Fibroblast of lung (primary cell): ENCODE measurements at regions not wholly inside any gene's neighbourhood (a gene's known extent, or its start where the extent isn't known, plus 50 kb on each side); places are given as distances from the start of the nearest gene placed in this dataset.
A peak's percentile ranks its signal among the peaks of the same experiment; 100 is the strongest.

Experiments used
- DNase-seq, 2 donors: peaks; one replicate each; pipeline versions ENCODE4 v3.0.0 to v3.0.0-alpha.2; 2010; ENCODE audit warnings: low read depth in 2 of 2
- H2AFZ ChIP-seq: 2 replicates; pipeline ENCODE4 v1.5.1; 2012; ENCODE audit warnings: low read length, control low read depth, inconsistent platforms
- H3K27ac ChIP-seq: 2 replicates; pipeline ENCODE4 v1.5.1; 2011; ENCODE audit warnings: low read length, control low read depth; ENCODE audit not compliant: insufficient read depth
- H3K27me3 ChIP-seq: 2 replicates; pipeline ENCODE4 v1.5.1; 2011; ENCODE audit warnings: mild to moderate bottlenecking, low read length; ENCODE audit not compliant: control insufficient read depth, insufficient read depth
- H3K36me3 ChIP-seq: 2 replicates; pipeline ENCODE4 v1.5.1; 2011; ENCODE audit warnings: low read length; ENCODE audit not compliant: control insufficient read depth, insufficient read depth
- H3K4me1 ChIP-seq: 2 replicates; pipeline ENCODE4 v1.5.1; 2011; ENCODE audit warnings: low read length; ENCODE audit not compliant: control insufficient read depth, insufficient read depth; ENCODE audit errors: extremely low read depth
- H3K4me2 ChIP-seq: 2 replicates; pipeline ENCODE4 v1.5.1; 2011; ENCODE audit warnings: low read length, control low read depth; ENCODE audit not compliant: insufficient read depth; ENCODE audit errors: extremely low read depth
- H3K4me3 ChIP-seq, 4 experiments: fragments of 200-600 bp in 1 of 4; sonication (generic) in 1 of 4; replicated peaks in 1 of 4; 2 replicates each; pipeline ENCODE4 v1.5.1; 2011 to 2016; ENCODE audit warnings: low read length in 4 of 4, low read depth in 3 of 4, mild to moderate bottlenecking in 3 of 4, control low read depth in 2 of 4, inconsistent platforms in 1 of 4, mixed read lengths in 1 of 4; ENCODE audit not compliant: insufficient read depth in 1 of 4; ENCODE audit errors: control extremely low read depth in 1 of 4
- H3K79me2 ChIP-seq: 2 replicates; pipeline ENCODE4 v1.5.1; 2012; ENCODE audit warnings: mild to moderate bottlenecking, low read length, inconsistent platforms; ENCODE audit not compliant: control insufficient read depth, insufficient read depth
- H3K9ac ChIP-seq: 2 replicates; pipeline ENCODE4 v1.5.1; 2011; ENCODE audit warnings: mild to moderate bottlenecking, low read length, control low read depth; ENCODE audit not compliant: insufficient read depth
- H3K9me3 ChIP-seq: 2 replicates; pipeline ENCODE4 v1.5.1; 2012; ENCODE audit warnings: low read depth, low read length; ENCODE audit not compliant: control insufficient read depth, insufficient read depth
- H4K20me1 ChIP-seq: 2 replicates; pipeline ENCODE4 v1.5.1; 2011; ENCODE audit warnings: low read length; ENCODE audit not compliant: control insufficient read depth, insufficient read depth; ENCODE audit errors: extremely low read depth
- CTCF ChIP-seq, 2 donors: IDR thresholded peaks in 1 of 2; conservative IDR thresholded peaks in 1 of 2; 1 replicate in 1 of 2; 2 replicates in 1 of 2; pipeline ENCODE4 v1.5.1; 2011 to 2012; ENCODE audit warnings: low read length in 2 of 2, control low read depth in 1 of 2, inconsistent platforms in 1 of 2, low read depth in 1 of 2, mild to moderate bottlenecking in 1 of 2
- EZH2 ChIP-seq: IDR thresholded peaks from 2 replicates; pipeline ENCODE4 v1.5.1; 2012; ENCODE audit warnings: low read length, control low read depth, mild to moderate bottlenecking; ENCODE audit errors: missing control alignments

DNA sequence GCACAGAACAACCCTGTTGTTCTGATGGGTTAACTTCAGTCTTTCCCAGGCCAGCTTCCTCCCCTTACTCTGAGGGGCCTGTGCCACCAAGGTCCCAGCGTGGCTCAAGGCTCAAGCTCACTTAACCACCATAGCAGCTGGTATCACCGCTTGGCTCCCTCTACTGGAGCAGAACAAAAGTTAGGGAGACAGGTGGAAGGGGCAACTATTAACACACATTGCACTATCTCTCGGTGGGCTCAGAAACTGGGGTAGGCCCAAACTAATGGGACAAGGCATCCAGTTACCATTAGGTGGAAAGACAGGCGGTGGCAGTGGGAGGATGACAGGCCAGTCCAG lies 88.7 kb upstream of the ATL2 start:
- Histone ChIP-seq H3K27ac (no peak overlapping the region), H3K4me1 (no peaks in the 10 kb centered on the region), H4K20me1 (no peaks in the 10 kb centered on the region), H3K9ac (no peak overlapping the region), H3K27me3 (peaks cover 10% of the 10 kb centered on the region), H3K4me3 (no peak overlapping the region), H2AFZ (no peak overlapping the region), H3K79me2 (no peaks in the 10 kb centered on the region), H3K4me2 (no peak overlapping the region), H3K36me3 (no peaks in the 10 kb centered on the region), H3K9me3 (no peaks in the 10 kb centered on the region)
- peak; percentile 25 for DNase-seq
- TF ChIP-seq EZH2 (no peak), CTCF (conservative IDR thresholded peaks at IDR 0.05 in 1 of 2, IDR thresholded peaks at IDR 0.05 in 1 of 2; ENCODE audit: low read depth in 1 of 2, low read length in 2 of 2) (peak; percentile 28 to 55)

DNA sequence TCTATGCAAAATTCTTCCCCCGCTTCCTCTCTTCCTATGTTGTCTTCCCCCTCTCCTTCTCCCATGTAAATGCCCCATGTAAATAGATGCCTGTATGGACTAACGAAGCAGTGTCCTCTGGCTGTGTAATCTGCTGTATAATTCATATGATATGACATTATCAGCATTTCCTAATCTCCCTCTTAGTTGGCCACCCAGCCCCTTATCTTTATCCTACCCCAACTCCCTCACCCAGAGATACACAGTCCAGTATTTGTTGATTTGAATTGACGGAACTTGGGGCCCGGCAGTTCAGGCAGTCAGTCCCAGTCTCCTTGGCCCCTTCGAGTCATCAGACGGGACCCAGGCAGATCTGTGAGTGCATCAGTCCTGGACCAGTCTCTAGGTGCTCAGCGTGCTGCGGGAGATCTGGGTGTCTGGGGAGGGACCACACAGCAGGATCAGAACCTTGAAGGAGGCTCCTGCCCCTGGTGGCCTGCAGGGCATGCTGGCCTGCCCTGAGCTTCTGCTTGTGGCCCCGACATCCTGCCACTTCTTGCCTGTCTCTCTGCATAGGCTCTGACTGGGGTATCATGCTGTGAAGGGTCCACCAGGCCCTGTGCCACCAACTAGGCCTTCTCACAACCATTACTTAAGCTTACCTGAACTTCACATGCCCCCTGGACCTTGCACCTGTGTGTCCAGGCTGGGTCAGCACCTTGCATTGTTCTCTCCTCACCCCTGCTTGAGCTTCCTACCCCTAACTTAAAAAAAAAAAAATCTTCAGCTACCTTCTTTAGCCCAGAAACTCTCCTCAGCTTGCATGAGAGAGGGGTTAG lies 88.1 kb upstream of the ATL2 start:
- H3K36me3 ChIP-seq, result no peaks in the 10 kb centered on the region
- H3K4me2 ChIP-seq, result no peak overlapping the region

GRCh38 chr2:38463752-38464151 lies 86.7 kb upstream of the ATL2 start:
- Histone ChIP-seq H2AFZ (no peak overlapping the region), H3K4me2 (no peak overlapping the region), H3K9ac (no peak overlapping the region), H3K4me1 (no peaks in the 10 kb centered on the region), H3K27me3 (peaks cover 11% of the 10 kb centered on the region), H3K36me3 (no peaks in the 10 kb centered on the region), H3K79me2 (no peaks in the 10 kb centered on the region), H3K9me3 (no peaks in the 10 kb centered on the region), H4K20me1 (no peaks in the 10 kb centered on the region), H3K4me3 (no peak overlapping the region), H3K27ac (no peak overlapping the region)
- no peak for DNase-seq
- no peak for TF ChIP-seq CTCF (conservative IDR thresholded peaks at IDR 0.05 in 1 of 2, IDR thresholded peaks at IDR 0.05 in 1 of 2; ENCODE audit: low read depth in 1 of 2, low read length in 2 of 2)
- no peak for TF ChIP-seq EZH2

More for the DNA sequence above, 88.1 kb upstream of the ATL2 start:
- no peaks in the 10 kb centered on the region for H3K9me3 ChIP-seq
- no peak overlapping the region for H3K27ac ChIP-seq
- no peak for TF ChIP-seq EZH2
- no peak for TF ChIP-seq CTCF (conservative IDR thresholded peaks at IDR 0.05 in 1 of 2, IDR thresholded peaks at IDR 0.05 in 1 of 2; ENCODE audit: low read depth in 1 of 2, low read length in 2 of 2)
- H2AFZ ChIP-seq, result no peak overlapping the region
- no peak for DNase-seq
- H3K4me3 ChIP-seq, result no peak overlapping the region
- H3K4me1 ChIP-seq, result no peaks in the 10 kb centered on the region
- no peak overlapping the region for H3K9ac ChIP-seq
- H3K27me3 ChIP-seq, result peaks cover 11% of the 10 kb centered on the region
- H4K20me1 ChIP-seq, result no peaks in the 10 kb centered on the region
- no peaks in the 10 kb centered on the region for H3K79me2 ChIP-seq
